IMR-90 (cell line): ENCODE measurements at regions not wholly inside any gene's neighbourhood (a gene's known extent, or its start where the extent isn't known, plus 50 kb on each side); places are given as distances from the start of the nearest gene placed in this dataset.
"Not testable (repeated sequence)": the region's sequence is repeated elsewhere in the genome, so short reads cannot be mapped to it uniquely, and the experiment has no call there.

Experiments
- ATAC-seq: fragments of 200-7000 bp; cut with Tn5 transposase; 2 replicates; pipeline ENCODE4 v1.9.1; 2020; ENCODE audit warnings: low read depth, mild to moderate bottlenecking, moderate library complexity
- BruUV-seq: library from RNA; stranded (reverse); fragments of 400-500 nt; replicated peaks from 2 replicates; lab custom pipeline; 2021; lab: Mats Ljungman, UMichigan
- CTCF ChIA-PET: fragments of 300-600 bp; formaldehyde crosslinking; extraction: SDS; loops from one replicate; lab custom pipeline; 2021; ENCODE audit warnings: antibody characterized with exemption; lab: Yijun Ruan, JAX
- POLR2A ChIA-PET: fragments of 300-600 bp; sonication (Branson Sonifier 250); formaldehyde crosslinking; loops from one replicate; lab custom pipeline; 2022; ENCODE audit warnings: antibody characterized with exemption; ENCODE audit not compliant: unreplicated experiment; lab: Charles Lee
- DNase-seq: peaks from one replicate; pipeline ENCODE4 v3.0.0; 2013
- H2AFZ ChIP-seq: replicated peaks from 2 replicates; pipeline ENCODE3; 2013; ENCODE audit warnings: low read length, mild to moderate bottlenecking; ENCODE audit not compliant: poor library complexity
- H2AK5ac ChIP-seq: 2 replicates; pipeline ENCODE4 v1.6.1; 2013; ENCODE audit warnings: low read depth, low read length, inconsistent platforms
- H2AK9ac ChIP-seq: replicated peaks from 2 replicates; pipeline ENCODE3; 2013; ENCODE audit warnings: mild to moderate bottlenecking, low read depth, low read length, moderate library complexity; ENCODE audit not compliant: poor library complexity
- H2BK120ac ChIP-seq: 2 replicates; pipeline ENCODE4 v1.6.1; 2013; ENCODE audit warnings: low read depth, low read length, inconsistent platforms
- H2BK15ac ChIP-seq: 3 replicates; pipeline ENCODE4 v1.6.1; 2013; ENCODE audit warnings: low read depth, low read length, inconsistent platforms
- H2BK20ac ChIP-seq: 2 replicates; pipeline ENCODE4 v1.6.1; 2013; ENCODE audit warnings: low read depth, mild to moderate bottlenecking, inconsistent platforms, low read length, moderate library complexity
- H2BK5ac ChIP-seq: 2 replicates; pipeline ENCODE4 v1.6.1; 2013; ENCODE audit warnings: mild to moderate bottlenecking, low read depth, low read length, inconsistent platforms; ENCODE audit not compliant: poor library complexity, severe bottlenecking
- H3K14ac ChIP-seq: replicated peaks from 2 replicates; pipeline ENCODE4 v1.6.1; 2013; ENCODE audit warnings: low read depth, low read length, inconsistent platforms
- H3K18ac ChIP-seq: 2 replicates; pipeline ENCODE4 v1.6.1; 2013; ENCODE audit warnings: low read depth, low read length, control low read depth
- H3K23ac ChIP-seq: 2 replicates; pipeline ENCODE4 v1.6.1; 2013; ENCODE audit warnings: low read depth, low read length, inconsistent platforms
- H3K27ac ChIP-seq: 2 replicates; pipeline ENCODE4 v1.5.1; 2013; ENCODE audit warnings: mild to moderate bottlenecking, control low read depth, low read length; ENCODE audit not compliant: insufficient read depth
- H3K27me3 ChIP-seq: 2 replicates; pipeline ENCODE4 v1.6.1; 2013; ENCODE audit warnings: low read length; ENCODE audit not compliant: control insufficient read depth, insufficient read depth
- H3K36me3 ChIP-seq: 2 replicates; pipeline ENCODE4 v1.6.1; 2013; ENCODE audit warnings: low read length, mixed read lengths; ENCODE audit not compliant: control insufficient read depth, insufficient read depth
- H3K4ac ChIP-seq: 2 replicates; pipeline ENCODE4 v1.6.1; 2013; ENCODE audit warnings: low read depth, low read length, inconsistent platforms
- H3K4me1 ChIP-seq: 2 replicates; pipeline ENCODE4 v1.6.1; 2013; ENCODE audit warnings: low read length, mixed read lengths; ENCODE audit not compliant: control insufficient read depth, insufficient read depth
- H3K4me2 ChIP-seq: 2 replicates; pipeline ENCODE4 v1.6.1; 2013; ENCODE audit warnings: low read depth, mild to moderate bottlenecking, control low read depth, low read length, moderate library complexity
- H3K4me3 ChIP-seq: 2 replicates; pipeline ENCODE4 v1.5.1; 2013; ENCODE audit warnings: low read depth, mild to moderate bottlenecking, control low read depth, low read length, moderate library complexity; ENCODE audit not compliant: insufficient read depth
- H3K56ac ChIP-seq: 2 replicates; pipeline ENCODE4 v1.6.1; 2013; ENCODE audit warnings: low read length, inconsistent platforms; ENCODE audit not compliant: insufficient read depth; ENCODE audit errors: extremely low read depth
- H3K79me1 ChIP-seq, 2 experiments: 2 replicates each; pipeline ENCODE4 v1.6.1; 2013; ENCODE audit warnings: low read length in 2 of 2, inconsistent platforms in 1 of 2, low read depth in 1 of 2
- H3K9ac ChIP-seq: 2 replicates; pipeline ENCODE4 v1.6.1; 2013; ENCODE audit warnings: low read depth, low read length, control low read depth
- H3K9me1 ChIP-seq: 2 replicates; pipeline ENCODE4 v1.6.1; 2013; ENCODE audit warnings: low read length, inconsistent platforms; ENCODE audit not compliant: insufficient read depth
- H3K9me3 ChIP-seq: 2 replicates; pipeline ENCODE4 v1.6.1; 2013; ENCODE audit warnings: low read length; ENCODE audit not compliant: control insufficient read depth, insufficient read depth
- H4K20me1 ChIP-seq: 2 replicates; pipeline ENCODE4 v1.6.1; 2013; ENCODE audit warnings: low read length, inconsistent platforms; ENCODE audit not compliant: insufficient read depth
- H4K5ac ChIP-seq: 2 replicates; pipeline ENCODE4 v1.6.1; 2013; ENCODE audit warnings: mild to moderate bottlenecking, low read depth, low read length, control low read depth
- H4K8ac ChIP-seq, 2 experiments: 2 replicates each; pipeline ENCODE4 v1.6.1; 2013; ENCODE audit warnings: low read depth in 2 of 2, low read length in 2 of 2, control low read depth in 1 of 2, inconsistent platforms in 1 of 2
- H4K91ac ChIP-seq: 2 replicates; pipeline ENCODE4 v1.6.1; 2013; ENCODE audit warnings: low read depth, low read length, inconsistent platforms; ENCODE audit not compliant: insufficient read depth
- CEBPB ChIP-seq: IDR thresholded peaks from 2 replicates; pipeline ENCODE4 v1.6.1; 2012; ENCODE audit warnings: low read depth, low read length, improper control_type of control experiment
- MAZ ChIP-seq: IDR thresholded peaks from 2 replicates; pipeline ENCODE4 v1.6.1; 2012; ENCODE audit warnings: low read depth, mild to moderate bottlenecking, low read length, improper control_type of control experiment, moderate library complexity, borderline replicate concordance
- POLR2A ChIP-seq: IDR thresholded peaks from 2 replicates; pipeline ENCODE4 v1.6.1; 2012; ENCODE audit warnings: mild to moderate bottlenecking, low read depth, low read length
- RCOR1 ChIP-seq: IDR thresholded peaks from 2 replicates; pipeline ENCODE4 v1.6.1; 2012; ENCODE audit warnings: mild to moderate bottlenecking, low read length, improper control_type of control experiment; ENCODE audit not compliant: insufficient replicate concordance
- RFX5 ChIP-seq: IDR thresholded peaks from 2 replicates; pipeline ENCODE4 v1.8.0; 2012; ENCODE audit warnings: low read depth, mild to moderate bottlenecking, low read length, moderate library complexity
- USF2 ChIP-seq: fragments of 150-350 bp; IDR thresholded peaks from 2 replicates; pipeline ENCODE4 v1.6.1; 2017; ENCODE audit warnings: mild to moderate bottlenecking, antibody characterized with exemption, low read length, low read depth
- WGBS, 2 experiments: methylation state at CpG; one replicate each; pipeline versions ENCODE4 v1.1.5 to v1.1.7; 2013; ENCODE audit warnings: missing lambda C conversion rate in 2 of 2; ENCODE audit not compliant: insufficient read length in 1 of 2; ENCODE audit errors: extremely low coverage in 2 of 2; 5-methylcytosine and 5-hydroxymethylcytosine counted together
- dilution Hi-C: fragments of 300-500 bp; cut with HindIII; formaldehyde crosslinking; loops from one replicate; pipeline ENCODE4 v1.14.3; 2018; ENCODE audit warnings: low sequenced_read_pairs; ENCODE audit not compliant: unreplicated experiment
- in situ Hi-C: fragments of 300-500 bp; cut with MboI; formaldehyde crosslinking; loops from 3 replicates; pipeline ENCODE4 v1.14.3; 2019; ENCODE audit warnings: low sequenced_read_pairs, inconsistent platforms, mixed read lengths
- intact Hi-C: fragments of 100-400 bp; cut with micrococcal nuclease; formaldehyde crosslinking; loops from 2 replicates; pipeline ENCODE4 v1.10.0; 2022

- WGBS, 2 experiments: no CpG with 5 or more reads among the region's 7 CpGs
- Histone ChIP-seq H3K18ac (no peak overlapping the region), H3K9me1 (no peaks in the 10 kb centered on the region), H2AFZ (no peak overlapping the region), H2BK5ac (no peak overlapping the region), H2AK5ac (no peak overlapping the region), H3K36me3 (no peaks in the 10 kb centered on the region), H4K20me1 (no peaks in the 10 kb centered on the region), H4K8ac (no peak overlapping the region), H3K4ac (no peak overlapping the region), H2BK20ac (no peak overlapping the region), H4K91ac (no peak overlapping the region), H4K5ac (no peak overlapping the region), H3K14ac (no peak overlapping the region), H3K56ac (no peak overlapping the region), H2AK9ac (no peak overlapping the region), H3K4me3 (no peak overlapping the region), H3K27ac (no peak overlapping the region), H3K9me3 (no peaks in the 10 kb centered on the region), H3K4me2 (no peak overlapping the region), H2BK120ac (no peak overlapping the region), H3K4me1 (no peaks in the 10 kb centered on the region), H3K79me1 (no peaks in the 10 kb centered on the region), H3K23ac (no peak overlapping the region), H2BK15ac (no peak overlapping the region), H3K9ac (no peak overlapping the region), H3K27me3 (no peaks in the 10 kb centered on the region)
- BruUV-seq: no TSS peak
- TF ChIP-seq MAZ (no peak), POLR2A (no peak), RFX5 (no peak), CEBPB (no peak), RCOR1 (no peak), USF2 (no peak)
- DNase-seq (no peak), ATAC-seq (no peak)
- CTCF ChIA-PET: interaction anchor here (0.7 kb wide), 1 partner anchor 168 kb away, joined by 7 read pairs; no protein-coding TSS in a partner anchor
- intact Hi-C loops: no loop called here
- in situ Hi-C loops: no loop called here
- dilution Hi-C loops: no loop called here
- POLR2A ChIA-PET: no interaction called here
Measured at GRCh38 chr2:199535445-199536177, 77.9 kb upstream of the SATB2 start.

GRCh38 chr2:199533873-199534272 is 76.1 kb upstream of the SATB2 start:
- ATAC-seq, BruUV-seq, H3K79me1 ChIP-seq, H2AK5ac ChIP-seq, POLR2A ChIA-PET, H3K9me1 ChIP-seq, H2BK120ac ChIP-seq, H3K23ac ChIP-seq, H3K4me1 ChIP-seq, H3K36me3 ChIP-seq, H4K20me1 ChIP-seq, H3K4ac ChIP-seq, H4K5ac ChIP-seq, H3K9ac ChIP-seq, H2AFZ ChIP-seq, dilution Hi-C loops, H4K8ac ChIP-seq, intact Hi-C loops, H3K56ac ChIP-seq, in situ Hi-C loops, H3K27me3 ChIP-seq, H4K91ac ChIP-seq, H2BK15ac ChIP-seq, H3K14ac ChIP-seq, H3K4me3 ChIP-seq, DNase-seq, H3K4me2 ChIP-seq, H2BK20ac ChIP-seq, CTCF ChIA-PET, H3K18ac ChIP-seq, H3K9me3 ChIP-seq, H2AK9ac ChIP-seq, H2BK5ac ChIP-seq, H3K27ac ChIP-seq: not testable (repeated sequence)
- no CpG with 5 or more reads among the region's 3 CpGs for WGBS, 2 experiments
